GM23338 (cell line): ENCODE measurements at regions not wholly inside any gene's neighbourhood (a gene's known extent, or its start where the extent isn't known, plus 50 kb on each side); places are given as distances from the start of the nearest gene placed in this dataset.

Experiments used
- ATAC-seq: fragments of 200-7000 bp; cut with Tn5 transposase; 3 replicates; pipeline ENCODE4 v1.9.1; 2020
- DNase-seq: peaks from one replicate; pipeline ENCODE4 v3.0.0-alpha.2; 2015; ENCODE audit warnings: low spot score
- H2AFZ ChIP-seq: fragments of 200-600 bp; sonication (generic); 2 replicates; pipeline ENCODE4 v1.8.0; 2016; ENCODE audit warnings: antibody characterized with exemption, mild to moderate bottlenecking, moderate library complexity
- H3F3A ChIP-seq: fragments of 200-600 bp; sonication (generic); replicated peaks from 2 replicates; pipeline ENCODE4 v1.8.0; 2017; ENCODE audit warnings: antibody characterized with exemption, mixed run types, low read depth
- H3K27ac ChIP-seq: fragments of 200-600 bp; sonication (generic); 2 replicates; pipeline ENCODE4 v1.6.1; 2016; ENCODE audit warnings: low read depth
- H3K27me3 ChIP-seq: fragments of 200-600 bp; sonication (generic); 2 replicates; pipeline ENCODE4 v1.8.0; 2016; ENCODE audit warnings: mild to moderate bottlenecking, mixed run types, moderate library complexity; ENCODE audit not compliant: insufficient read depth
- H3K36me3 ChIP-seq: fragments of 200-600 bp; sonication (generic); 2 replicates; pipeline ENCODE4 v1.8.0; 2016; ENCODE audit warnings: mild to moderate bottlenecking; ENCODE audit not compliant: insufficient read depth
- H3K4me1 ChIP-seq: fragments of 200-600 bp; sonication (generic); 2 replicates; pipeline ENCODE4 v1.8.0; 2016; ENCODE audit warnings: mild to moderate bottlenecking, moderate library complexity; ENCODE audit not compliant: insufficient read depth
- H3K4me2 ChIP-seq: fragments of 200-600 bp; sonication (generic); 2 replicates; pipeline ENCODE4 v1.7.1; 2017; ENCODE audit warnings: mixed run types
- H3K4me3 ChIP-seq: fragments of 200-600 bp; sonication (generic); 2 replicates; pipeline ENCODE4 v1.6.1; 2016; ENCODE audit warnings: mixed run types
- H3K79me2 ChIP-seq: fragments of 200-600 bp; sonication (generic); replicated peaks from 2 replicates; pipeline ENCODE4 v1.8.0; 2017; ENCODE audit warnings: mild to moderate bottlenecking; ENCODE audit not compliant: insufficient read depth
- H3K9me2 ChIP-seq: fragments of 200-600 bp; sonication (generic); 2 replicates; pipeline ENCODE4 v1.8.0; 2017; ENCODE audit not compliant: insufficient read depth
- H4K20me1 ChIP-seq: fragments of 200-600 bp; sonication (generic); replicated peaks from 2 replicates; pipeline ENCODE4 v1.8.0; 2017; ENCODE audit warnings: mild to moderate bottlenecking; ENCODE audit not compliant: insufficient read depth
- H3K27ac Mint-ChIP-seq: 2 replicates; pipeline ENCODE4 v1.8.0; 2020; ENCODE audit warnings: inconsistent platforms, mild to moderate bottlenecking, moderate library complexity, mixed read lengths
- H3K27me3 Mint-ChIP-seq: 3 replicates; pipeline ENCODE4 v1.8.0; 2022; ENCODE audit warnings: low read depth, mild to moderate bottlenecking, moderate library complexity, mixed read lengths, inconsistent platforms; ENCODE audit not compliant: insufficient read depth, poor library complexity
- H3K36me3 Mint-ChIP-seq: 3 replicates; pipeline ENCODE4 v1.8.0; 2021; ENCODE audit warnings: low read depth, mild to moderate bottlenecking, inconsistent platforms, moderate library complexity, mixed read lengths
- H3K4me1 Mint-ChIP-seq: 3 replicates; pipeline ENCODE4 v1.8.0; 2020; ENCODE audit warnings: mild to moderate bottlenecking, inconsistent platforms, mixed read lengths
- H3K4me3 Mint-ChIP-seq: 3 replicates; pipeline ENCODE4 v1.8.0; 2021; ENCODE audit warnings: moderate library complexity, mild to moderate bottlenecking, inconsistent platforms, mixed read lengths
- H3K9me3 Mint-ChIP-seq: 3 replicates; pipeline ENCODE4 v1.8.0; 2020; ENCODE audit warnings: moderate library complexity, mild to moderate bottlenecking, inconsistent platforms, mixed read lengths
- EZH2phosphoT487 ChIP-seq: fragments of 200-600 bp; sonication (generic); IDR thresholded peaks from one replicate; pipeline ENCODE4 v1.8.1; 2018; ENCODE audit warnings: antibody characterized with exemption; ENCODE audit not compliant: unreplicated experiment
- NANOG ChIP-seq: IDR thresholded peaks from 2 replicates; pipeline ENCODE4 v1.6.1; 2016; ENCODE audit warnings: antibody characterized with exemption, borderline replicate concordance
- REST ChIP-seq: IDR thresholded peaks from one replicate; pipeline ENCODE4 v1.6.1; 2018; ENCODE audit warnings: antibody characterized with exemption; ENCODE audit not compliant: unreplicated experiment
- ZNF462 ChIP-seq: fragments of 250-450 bp; sonication (Bioruptor Pico); IDR thresholded peaks from 2 replicates; pipeline ENCODE4 v1.5.0; 2020; ENCODE audit warnings: mild to moderate bottlenecking, moderate library complexity

GRCh38 chr4:169334335-169334734 is 63.6 kb upstream of the SH3RF1 start:
- Histone ChIP-seq H4K20me1 (no peaks in the 10 kb centered on the region), H3K4me3 (no peak overlapping the region), H2AFZ (no peak overlapping the region), H3K79me2 (no peaks in the 10 kb centered on the region), H3F3A (no peaks in the 10 kb centered on the region), H3K27ac (no peak overlapping the region), H3K36me3 (no peaks in the 10 kb centered on the region), H3K4me1 (0 out of 2 replicates have a peak, but pooled peaks cover 7% of the 10 kb centered on the region), H3K27me3 (no peaks in the 10 kb centered on the region), H3K4me2 (no peak overlapping the region), H3K9me2 (peaks cover 12% of the 10 kb centered on the region)
- ATAC-seq (no peak; the same call in 2 of the 3 replicates), DNase-seq (peak; percentile 70)
- TF ChIP-seq NANOG (0 out of 2 replicates have a peak, but pooled peaks have one; percentile 10), ZNF462 (0 out of 2 replicates have a peak, but pooled peaks have one; percentile 45), REST (no peak), EZH2phosphoT487 (no peak)
- Mint-ChIP-seq H3K4me1 (peaks cover 14% of the 10 kb centered on the region), H3K9me3 (no peaks in the 10 kb centered on the region), H3K27ac (peak overlapping the region; percentile 77; the same call in 1 of the 2 replicates), H3K27me3 (peaks cover 7% of the 10 kb centered on the region), H3K36me3 (no peaks in the 10 kb centered on the region), H3K4me3 (no peak overlapping the region)
